ENCODE measurements at regions not wholly inside any gene's neighbourhood (a gene's known extent, or its start where the extent isn't known, plus 50 kb on each side); places are given as distances from the start of the nearest gene placed in this dataset.

- no peak for DNase-seq (ENCODE audit: low read depth in 2 of 2)
- TF ChIP-seq, protein P1, sequence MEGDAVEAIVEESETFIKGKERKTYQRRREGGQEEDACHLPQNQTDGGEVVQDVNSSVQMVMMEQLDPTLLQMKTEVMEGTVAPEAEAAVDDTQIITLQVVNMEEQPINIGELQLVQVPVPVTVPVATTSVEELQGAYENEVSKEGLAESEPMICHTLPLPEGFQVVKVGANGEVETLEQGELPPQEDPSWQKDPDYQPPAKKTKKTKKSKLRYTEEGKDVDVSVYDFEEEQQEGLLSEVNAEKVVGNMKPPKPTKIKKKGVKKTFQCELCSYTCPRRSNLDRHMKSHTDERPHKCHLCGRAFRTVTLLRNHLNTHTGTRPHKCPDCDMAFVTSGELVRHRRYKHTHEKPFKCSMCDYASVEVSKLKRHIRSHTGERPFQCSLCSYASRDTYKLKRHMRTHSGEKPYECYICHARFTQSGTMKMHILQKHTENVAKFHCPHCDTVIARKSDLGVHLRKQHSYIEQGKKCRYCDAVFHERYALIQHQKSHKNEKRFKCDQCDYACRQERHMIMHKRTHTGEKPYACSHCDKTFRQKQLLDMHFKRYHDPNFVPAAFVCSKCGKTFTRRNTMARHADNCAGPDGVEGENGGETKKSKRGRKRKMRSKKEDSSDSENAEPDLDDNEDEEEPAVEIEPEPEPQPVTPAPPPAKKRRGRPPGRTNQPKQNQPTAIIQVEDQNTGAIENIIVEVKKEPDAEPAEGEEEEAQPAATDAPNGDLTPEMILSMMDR (IDR thresholded peaks at IDR 0.05; ENCODE audit: low read depth, low read length) = no peak
- H3K4me3 ChIP-seq (replicated peaks in 1 of 2; ENCODE audit: low read depth in 2 of 2, low read length in 2 of 2) = no peak overlapping the region
These were observed 121.2 kb upstream of the GUCY1A1 start for GRCh38 chr4:155545456-155545855.

DNA sequence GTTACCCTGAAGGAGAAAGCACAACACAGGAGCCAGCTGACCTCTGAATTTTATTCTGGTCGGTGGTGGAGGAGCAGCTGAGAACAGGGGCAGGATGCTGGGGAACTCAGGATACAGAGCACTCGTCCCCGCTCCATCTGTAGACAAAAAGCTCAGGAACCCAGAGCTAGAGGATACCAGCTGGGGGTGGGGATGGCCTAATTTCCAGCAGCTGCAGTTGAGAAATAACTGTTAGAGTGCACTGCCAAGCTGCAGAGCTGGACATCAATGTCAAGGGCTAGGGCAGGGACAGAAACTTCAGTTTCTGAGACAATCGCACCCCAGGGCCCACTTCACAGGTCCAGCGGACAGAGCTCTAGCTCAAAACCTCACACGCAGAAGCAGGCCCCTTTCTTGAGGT is 122.1 kb upstream of the GUCY1A1 start:
- TF ChIP-seq, protein P1 (IDR thresholded peaks at IDR 0.05; ENCODE audit: low read depth, low read length) = no peak
- no peak overlapping the region for H3K4me3 ChIP-seq (replicated peaks in 1 of 2; ENCODE audit: low read depth in 2 of 2, low read length in 2 of 2)
- DNase-seq (ENCODE audit: low read depth in 2 of 2) = no peak

- H3K4me3 ChIP-seq (replicated peaks in 1 of 2; ENCODE audit: low read depth in 2 of 2, low read length in 2 of 2) = no peak overlapping the region
- TF ChIP-seq, protein P1 (IDR thresholded peaks at IDR 0.05; ENCODE audit: low read depth, low read length) = no peak
- peak; percentile 49 to 76 for DNase-seq (ENCODE audit: low read depth in 2 of 2)
These were observed 123.4 kb upstream of the GUCY1A1 start for GRCh38 chr4:155543126-155543765.

- TF ChIP-seq, protein P1 (IDR thresholded peaks at IDR 0.05; ENCODE audit: low read depth, low read length) = no peak
- no peak for DNase-seq (ENCODE audit: low read depth in 2 of 2)
- H3K4me3 ChIP-seq (replicated peaks in 1 of 2; ENCODE audit: low read depth in 2 of 2, low read length in 2 of 2) = no peak overlapping the region
These were observed 124.2 kb upstream of the GUCY1A1 start for GRCh38 chr4:155542415-155542814.

- TF ChIP-seq, protein P1 (IDR thresholded peaks at IDR 0.05; ENCODE audit: low read depth, low read length) = no peak
- H3K4me3 ChIP-seq (replicated peaks in 1 of 2; ENCODE audit: low read depth in 2 of 2, low read length in 2 of 2) = no peak overlapping the region
- DNase-seq (ENCODE audit: low read depth in 2 of 2) = peak; percentile 12 to 15
These were observed 124.9 kb upstream of the GUCY1A1 start for GRCh38 chr4:155541716-155542115.

- TF ChIP-seq, protein P1 (IDR thresholded peaks at IDR 0.05; ENCODE audit: low read depth, low read length) = no peak
- no peak for DNase-seq (ENCODE audit: low read depth in 2 of 2)
These were observed 126.0 kb upstream of the GUCY1A1 start for GRCh38 chr4:155540698-155541097.

GRCh38 chr4:155539746-155540145 is 126.9 kb upstream of the GUCY1A1 start:
- H3K4me3 ChIP-seq (replicated peaks in 1 of 2; ENCODE audit: low read depth in 2 of 2, low read length in 2 of 2) = no peak overlapping the region
- DNase-seq (ENCODE audit: low read depth in 2 of 2) = peak in 1 of 2 donors; percentile 44
- TF ChIP-seq, protein P1 (IDR thresholded peaks at IDR 0.05; ENCODE audit: low read depth, low read length) = no peak

More at GRCh38 chr4:155540698-155541097, 126.0 kb upstream of the GUCY1A1 start:
- H3K4me3 ChIP-seq (replicated peaks in 1 of 2; ENCODE audit: low read depth in 2 of 2, low read length in 2 of 2) = no peak overlapping the region
